H9 (cell line): ENCODE measurements at regions not wholly inside any gene's neighbourhood (a gene's known extent, or its start where the extent isn't known, plus 50 kb on each side); places are given as distances from the start of the nearest gene placed in this dataset.

Experiments
- DNase-seq: peaks from one replicate; pipeline ENCODE4 v3.0.0-alpha.2; 2017
- H2AFZ ChIP-seq: one replicate; pipeline ENCODE4 v1.6.1; 2013; ENCODE audit warnings: mild to moderate bottlenecking, low read length, control low read depth, moderate library complexity
- H2AK5ac ChIP-seq: 2 replicates; pipeline ENCODE4 v1.6.1; 2013; ENCODE audit warnings: low read length, control low read depth, mixed read lengths; ENCODE audit not compliant: insufficient read length
- H2BK120ac ChIP-seq: one replicate; pipeline ENCODE4 v1.6.1; 2013; ENCODE audit warnings: low read depth, mild to moderate bottlenecking, low read length, control low read depth, inconsistent platforms; ENCODE audit not compliant: poor library complexity, severe bottlenecking
- H2BK12ac ChIP-seq: 2 replicates; pipeline ENCODE4 v1.6.1; 2013; ENCODE audit warnings: low read length, control low read depth, mixed read lengths, low read depth; ENCODE audit not compliant: insufficient read length
- H2BK15ac ChIP-seq: 2 replicates; pipeline ENCODE4 v1.6.1; 2013; ENCODE audit warnings: low read depth, low read length, control low read depth
- H2BK20ac ChIP-seq: one replicate; pipeline ENCODE4 v1.6.1; 2013; ENCODE audit warnings: low read depth, mild to moderate bottlenecking, low read length, control low read depth, inconsistent platforms; ENCODE audit not compliant: poor library complexity, severe bottlenecking
- H2BK5ac ChIP-seq: 2 replicates; pipeline ENCODE4 v1.6.1; 2013; ENCODE audit warnings: low read length, control low read depth, mixed read lengths; ENCODE audit not compliant: insufficient read length
- H3K14ac ChIP-seq: 2 replicates; pipeline ENCODE4 v1.6.1; 2013; ENCODE audit warnings: low read length, control low read depth; ENCODE audit not compliant: insufficient read depth
- H3K18ac ChIP-seq: 2 replicates; pipeline ENCODE4 v1.6.1; 2013; ENCODE audit warnings: low read depth, mild to moderate bottlenecking, mixed read lengths, low read length, control low read depth; ENCODE audit not compliant: insufficient read length
- H3K23ac ChIP-seq: 2 replicates; pipeline ENCODE4 v1.6.1; 2013; ENCODE audit warnings: low read length, control low read depth, mixed read lengths, low read depth; ENCODE audit not compliant: insufficient read length
- H3K23me2 ChIP-seq: 2 replicates; pipeline ENCODE4 v1.6.1; 2013; ENCODE audit warnings: low read depth, mild to moderate bottlenecking, mixed read lengths, low read length, control low read depth; ENCODE audit not compliant: insufficient read length, poor library complexity, severe bottlenecking
- H3K27ac ChIP-seq: 2 replicates; pipeline ENCODE4 v1.5.1; 2013; ENCODE audit warnings: low read length, control low read depth, mixed read lengths, low read depth; ENCODE audit not compliant: insufficient read length
- H3K27me3 ChIP-seq: 2 replicates; pipeline ENCODE4 v1.6.1; 2013; ENCODE audit warnings: low read length, control low read depth, inconsistent platforms; ENCODE audit not compliant: insufficient read depth
- H3K4ac ChIP-seq: 2 replicates; pipeline ENCODE4 v1.6.1; 2013; ENCODE audit warnings: low read depth, mild to moderate bottlenecking, control low read depth, inconsistent platforms, low read length, moderate library complexity
- H3K4me1 ChIP-seq: 2 replicates; pipeline ENCODE4 v1.6.1; 2013; ENCODE audit warnings: low read length, control low read depth, inconsistent platforms; ENCODE audit not compliant: insufficient read depth
- H3K4me2 ChIP-seq: 2 replicates; pipeline ENCODE4 v1.6.1; 2013; ENCODE audit warnings: low read length, control low read depth, mixed read lengths; ENCODE audit not compliant: insufficient read length, insufficient read depth
- H3K56ac ChIP-seq: 2 replicates; pipeline ENCODE4 v1.6.1; 2013; ENCODE audit warnings: low read depth, mild to moderate bottlenecking, mixed read lengths, low read length, control low read depth; ENCODE audit not compliant: insufficient read length
- H3K79me1 ChIP-seq: 2 replicates; pipeline ENCODE4 v1.6.1; 2013; ENCODE audit warnings: low read depth, mild to moderate bottlenecking, moderate library complexity, low read length, control low read depth, inconsistent platforms; ENCODE audit not compliant: insufficient read depth, poor library complexity, severe bottlenecking
- H3K79me2 ChIP-seq: 2 replicates; pipeline ENCODE4 v1.6.1; 2013; ENCODE audit warnings: low read length, control low read depth, inconsistent platforms; ENCODE audit not compliant: insufficient read depth
- H3K9ac ChIP-seq: 2 replicates; pipeline ENCODE4 v1.6.1; 2013; ENCODE audit warnings: low read length, control low read depth, mixed read lengths; ENCODE audit not compliant: insufficient read length; ENCODE audit errors: extremely low read depth
- H3K9me3 ChIP-seq: one replicate; pipeline ENCODE4 v1.6.1; 2013; ENCODE audit warnings: low read depth, low read length, inconsistent platforms; ENCODE audit not compliant: control insufficient read depth
- H3T11ph ChIP-seq: one replicate; pipeline ENCODE4 v1.6.1; 2013; ENCODE audit warnings: mild to moderate bottlenecking, low read length, control low read depth, inconsistent platforms
- H4K20me1 ChIP-seq: one replicate; pipeline ENCODE4 v1.6.1; 2013; ENCODE audit not compliant: control insufficient read depth, insufficient read length, insufficient read depth
- H4K5ac ChIP-seq: 2 replicates; pipeline ENCODE4 v1.6.1; 2013; ENCODE audit warnings: low read depth, mild to moderate bottlenecking, mixed read lengths, low read length, control low read depth; ENCODE audit not compliant: insufficient read length
- H4K8ac ChIP-seq: replicated peaks from 2 replicates; pipeline ENCODE4 v1.6.1; 2013; ENCODE audit warnings: low read length, control low read depth, mixed read lengths, low read depth; ENCODE audit not compliant: insufficient read length
- H4K91ac ChIP-seq: 2 replicates; pipeline ENCODE4 v1.6.1; 2013; ENCODE audit warnings: low read depth, mild to moderate bottlenecking, moderate library complexity, mixed read lengths, low read length, control low read depth; ENCODE audit not compliant: insufficient read length
- H3K27ac Mint-ChIP-seq, 3 experiments: 2 replicates in 2 of 3; 3 replicates in 1 of 3; pipeline ENCODE4 v1.8.0; 2020 to 2021; ENCODE audit warnings: mixed read lengths in 3 of 3, mild to moderate bottlenecking in 1 of 3, moderate library complexity in 1 of 3
- H3K27me3 Mint-ChIP-seq: 2 replicates; pipeline ENCODE4 v1.8.0; 2021; ENCODE audit warnings: low read depth, mild to moderate bottlenecking, moderate library complexity, mixed read lengths
- H3K36me3 Mint-ChIP-seq, 3 experiments: 2 replicates in 2 of 3; 3 replicates in 1 of 3; pipeline ENCODE4 v1.8.0; 2020 to 2021; ENCODE audit warnings: low read depth in 3 of 3, mixed read lengths in 3 of 3; ENCODE audit not compliant: insufficient read depth in 1 of 3
- H3K4me1 Mint-ChIP-seq, 2 experiments: 2 replicates each; pipeline ENCODE4 v1.8.0; 2020; ENCODE audit warnings: mixed read lengths in 2 of 2
- H3K4me3 Mint-ChIP-seq, 2 experiments: 2 replicates in 1 of 2; 3 replicates in 1 of 2; pipeline ENCODE4 v1.8.0; 2020 to 2021; ENCODE audit warnings: mild to moderate bottlenecking in 2 of 2, mixed read lengths in 2 of 2, moderate library complexity in 1 of 2
- H3K9me3 Mint-ChIP-seq, 2 experiments: 2 replicates in 1 of 2; 3 replicates in 1 of 2; pipeline ENCODE4 v1.8.0; 2020; ENCODE audit warnings: mild to moderate bottlenecking in 2 of 2, mixed read lengths in 2 of 2, moderate library complexity in 1 of 2
- CTCF ChIP-seq: fragments of 200-600 bp; sonication (generic); conservative IDR thresholded peaks from 3 replicates; pipeline ENCODE4 v1.8.0; 2021; ENCODE audit warnings: antibody characterized with exemption, mild to moderate bottlenecking

- H3K56ac ChIP-seq: no peak overlapping the region
- H4K20me1 ChIP-seq: no peaks in the 10 kb centered on the region
- H3K14ac ChIP-seq: no peak overlapping the region
- no peak overlapping the region for H4K91ac ChIP-seq
- no peak overlapping the region for H3K27ac ChIP-seq
- no peak overlapping the region; a peak in 1 of 7 replicates for H3K27ac Mint-ChIP-seq
- H3K4me1 Mint-ChIP-seq: no peaks in the 10 kb centered on the region
- no peaks in the 10 kb centered on the region for H3K9me3 Mint-ChIP-seq
- no peak overlapping the region for H2BK120ac ChIP-seq
- no peak for TF ChIP-seq CTCF
- no peak overlapping the region for H2BK5ac ChIP-seq
- no peak overlapping the region for H3K4me2 ChIP-seq
- H2AK5ac ChIP-seq: no peak overlapping the region
- H3T11ph ChIP-seq: no peak overlapping the region
- H3K79me1 ChIP-seq: no peaks in the 10 kb centered on the region
- DNase-seq: no peak
- no peak overlapping the region for H2BK12ac ChIP-seq
- H2BK15ac ChIP-seq: no peak overlapping the region
- no peaks in the 10 kb centered on the region for H3K27me3 ChIP-seq
- no peak overlapping the region for H3K4ac ChIP-seq
- no peaks in the 10 kb centered on the region for H3K79me2 ChIP-seq
- H3K23ac ChIP-seq: no peak overlapping the region
- H3K36me3 Mint-ChIP-seq: no peaks in the 10 kb centered on the region
- no peak overlapping the region for H3K9ac ChIP-seq
- H3K9me3 ChIP-seq: no peaks in the 10 kb centered on the region
- H3K23me2 ChIP-seq: no peaks in the 10 kb centered on the region
- no peak overlapping the region for H4K8ac ChIP-seq
- no peaks in the 10 kb centered on the region for H3K27me3 Mint-ChIP-seq
- no peak overlapping the region for H3K4me3 Mint-ChIP-seq
- no peak overlapping the region for H2BK20ac ChIP-seq
- H3K4me1 ChIP-seq: no peaks in the 10 kb centered on the region
- H4K5ac ChIP-seq: no peak overlapping the region
- no peak overlapping the region for H2AFZ ChIP-seq
- no peak overlapping the region for H3K18ac ChIP-seq
These were observed 1147.0 kb upstream of the EYS start for GRCh38 chr6:66854014-66854413.
